ENCODE measurements at regions not wholly inside any gene's neighbourhood (a gene's known extent, or its start where the extent isn't known, plus 50 kb on each side); places are given as distances from the start of the nearest gene placed in this dataset.
"Not testable (repeated sequence)": the region's sequence is repeated elsewhere in the genome, so short reads cannot be mapped to it uniquely, and the experiment has no call there.

GRCh38 chr22:15854421-15854820 is 164.6 kb downstream of the POTEH start:
- not testable (repeated sequence) for TF ChIP-seq CTCF, POLR2A (IDR thresholded peaks at IDR 0.05)

All from right lobe of liver (tissue), 4 donors.